IMR-90 (cell line): ENCODE measurements at regions not wholly inside any gene's neighbourhood (a gene's known extent, or its start where the extent isn't known, plus 50 kb on each side); places are given as distances from the start of the nearest gene placed in this dataset.

Experiments used
- ATAC-seq: fragments of 200-7000 bp; cut with Tn5 transposase; 2 replicates; pipeline ENCODE4 v1.9.1; 2020; ENCODE audit warnings: low read depth, mild to moderate bottlenecking, moderate library complexity
- BruUV-seq: library from RNA; stranded (reverse); fragments of 400-500 nt; replicated peaks from 2 replicates; lab custom pipeline; 2021; lab: Mats Ljungman, UMichigan
- CTCF ChIA-PET: fragments of 300-600 bp; formaldehyde crosslinking; extraction: SDS; loops from one replicate; lab custom pipeline; 2021; ENCODE audit warnings: antibody characterized with exemption; lab: Yijun Ruan, JAX
- POLR2A ChIA-PET: fragments of 300-600 bp; sonication (Branson Sonifier 250); formaldehyde crosslinking; loops from one replicate; lab custom pipeline; 2022; ENCODE audit warnings: antibody characterized with exemption; ENCODE audit not compliant: unreplicated experiment; lab: Charles Lee
- DNase-seq: peaks from one replicate; pipeline ENCODE4 v3.0.0; 2013
- H2AFZ ChIP-seq: replicated peaks from 2 replicates; pipeline ENCODE3; 2013; ENCODE audit warnings: low read length, mild to moderate bottlenecking; ENCODE audit not compliant: poor library complexity
- H2AK5ac ChIP-seq: 2 replicates; pipeline ENCODE4 v1.6.1; 2013; ENCODE audit warnings: low read depth, low read length, inconsistent platforms
- H2AK9ac ChIP-seq: replicated peaks from 2 replicates; pipeline ENCODE3; 2013; ENCODE audit warnings: mild to moderate bottlenecking, low read depth, low read length, moderate library complexity; ENCODE audit not compliant: poor library complexity
- H2BK120ac ChIP-seq: 2 replicates; pipeline ENCODE4 v1.6.1; 2013; ENCODE audit warnings: low read depth, low read length, inconsistent platforms
- H2BK15ac ChIP-seq: 3 replicates; pipeline ENCODE4 v1.6.1; 2013; ENCODE audit warnings: low read depth, low read length, inconsistent platforms
- H2BK20ac ChIP-seq: 2 replicates; pipeline ENCODE4 v1.6.1; 2013; ENCODE audit warnings: low read depth, mild to moderate bottlenecking, inconsistent platforms, low read length, moderate library complexity
- H2BK5ac ChIP-seq: 2 replicates; pipeline ENCODE4 v1.6.1; 2013; ENCODE audit warnings: mild to moderate bottlenecking, low read depth, low read length, inconsistent platforms; ENCODE audit not compliant: poor library complexity, severe bottlenecking
- H3K14ac ChIP-seq: replicated peaks from 2 replicates; pipeline ENCODE4 v1.6.1; 2013; ENCODE audit warnings: low read depth, low read length, inconsistent platforms
- H3K18ac ChIP-seq: 2 replicates; pipeline ENCODE4 v1.6.1; 2013; ENCODE audit warnings: low read depth, low read length, control low read depth
- H3K23ac ChIP-seq: 2 replicates; pipeline ENCODE4 v1.6.1; 2013; ENCODE audit warnings: low read depth, low read length, inconsistent platforms
- H3K27ac ChIP-seq: 2 replicates; pipeline ENCODE4 v1.5.1; 2013; ENCODE audit warnings: mild to moderate bottlenecking, control low read depth, low read length; ENCODE audit not compliant: insufficient read depth
- H3K27me3 ChIP-seq: 2 replicates; pipeline ENCODE4 v1.6.1; 2013; ENCODE audit warnings: low read length; ENCODE audit not compliant: control insufficient read depth, insufficient read depth
- H3K36me3 ChIP-seq: 2 replicates; pipeline ENCODE4 v1.6.1; 2013; ENCODE audit warnings: low read length, mixed read lengths; ENCODE audit not compliant: control insufficient read depth, insufficient read depth
- H3K4ac ChIP-seq: 2 replicates; pipeline ENCODE4 v1.6.1; 2013; ENCODE audit warnings: low read depth, low read length, inconsistent platforms
- H3K4me1 ChIP-seq: 2 replicates; pipeline ENCODE4 v1.6.1; 2013; ENCODE audit warnings: low read length, mixed read lengths; ENCODE audit not compliant: control insufficient read depth, insufficient read depth
- H3K4me2 ChIP-seq: 2 replicates; pipeline ENCODE4 v1.6.1; 2013; ENCODE audit warnings: low read depth, mild to moderate bottlenecking, control low read depth, low read length, moderate library complexity
- H3K4me3 ChIP-seq: 2 replicates; pipeline ENCODE4 v1.5.1; 2013; ENCODE audit warnings: low read depth, mild to moderate bottlenecking, control low read depth, low read length, moderate library complexity; ENCODE audit not compliant: insufficient read depth
- H3K56ac ChIP-seq: 2 replicates; pipeline ENCODE4 v1.6.1; 2013; ENCODE audit warnings: low read length, inconsistent platforms; ENCODE audit not compliant: insufficient read depth; ENCODE audit errors: extremely low read depth
- H3K79me1 ChIP-seq, 2 experiments: 2 replicates each; pipeline ENCODE4 v1.6.1; 2013; ENCODE audit warnings: low read length in 2 of 2, inconsistent platforms in 1 of 2, low read depth in 1 of 2
- H3K9ac ChIP-seq: 2 replicates; pipeline ENCODE4 v1.6.1; 2013; ENCODE audit warnings: low read depth, low read length, control low read depth
- H3K9me1 ChIP-seq: 2 replicates; pipeline ENCODE4 v1.6.1; 2013; ENCODE audit warnings: low read length, inconsistent platforms; ENCODE audit not compliant: insufficient read depth
- H3K9me3 ChIP-seq: 2 replicates; pipeline ENCODE4 v1.6.1; 2013; ENCODE audit warnings: low read length; ENCODE audit not compliant: control insufficient read depth, insufficient read depth
- H4K20me1 ChIP-seq: 2 replicates; pipeline ENCODE4 v1.6.1; 2013; ENCODE audit warnings: low read length, inconsistent platforms; ENCODE audit not compliant: insufficient read depth
- H4K5ac ChIP-seq: 2 replicates; pipeline ENCODE4 v1.6.1; 2013; ENCODE audit warnings: mild to moderate bottlenecking, low read depth, low read length, control low read depth
- H4K8ac ChIP-seq, 2 experiments: 2 replicates each; pipeline ENCODE4 v1.6.1; 2013; ENCODE audit warnings: low read depth in 2 of 2, low read length in 2 of 2, control low read depth in 1 of 2, inconsistent platforms in 1 of 2
- H4K91ac ChIP-seq: 2 replicates; pipeline ENCODE4 v1.6.1; 2013; ENCODE audit warnings: low read depth, low read length, inconsistent platforms; ENCODE audit not compliant: insufficient read depth
- CEBPB ChIP-seq: IDR thresholded peaks from 2 replicates; pipeline ENCODE4 v1.6.1; 2012; ENCODE audit warnings: low read depth, low read length, improper control_type of control experiment
- CTCF ChIP-seq: conservative IDR thresholded peaks from 2 replicates; pipeline ENCODE4 v1.5.1; 2012; ENCODE audit warnings: mild to moderate bottlenecking, low read depth, low read length, improper control_type of control experiment
- FOS ChIP-seq: fragments of 150-350 bp; IDR thresholded peaks from 2 replicates; pipeline ENCODE4 v1.6.1; 2016; ENCODE audit warnings: low read depth, low read length
- MAZ ChIP-seq: IDR thresholded peaks from 2 replicates; pipeline ENCODE4 v1.6.1; 2012; ENCODE audit warnings: low read depth, mild to moderate bottlenecking, low read length, improper control_type of control experiment, moderate library complexity, borderline replicate concordance
- MXI1 ChIP-seq: IDR thresholded peaks from 2 replicates; pipeline ENCODE4 v1.6.1; 2012; ENCODE audit warnings: low read depth, mild to moderate bottlenecking, low read length, moderate library complexity, borderline replicate concordance
- POLR2A ChIP-seq: IDR thresholded peaks from 2 replicates; pipeline ENCODE4 v1.6.1; 2012; ENCODE audit warnings: mild to moderate bottlenecking, low read depth, low read length
- RAD21 ChIP-seq: IDR thresholded peaks from 2 replicates; pipeline ENCODE4 v1.6.1; 2012; ENCODE audit warnings: low read length, improper control_type of control experiment
- RFX5 ChIP-seq: IDR thresholded peaks from 2 replicates; pipeline ENCODE4 v1.8.0; 2012; ENCODE audit warnings: low read depth, mild to moderate bottlenecking, low read length, moderate library complexity
- USF2 ChIP-seq: fragments of 150-350 bp; IDR thresholded peaks from 2 replicates; pipeline ENCODE4 v1.6.1; 2017; ENCODE audit warnings: mild to moderate bottlenecking, antibody characterized with exemption, low read length, low read depth
- WGBS, 2 experiments: methylation state at CpG; one replicate each; pipeline versions ENCODE4 v1.1.5 to v1.1.7; 2013; ENCODE audit warnings: missing lambda C conversion rate in 2 of 2; ENCODE audit not compliant: insufficient read length in 1 of 2; ENCODE audit errors: extremely low coverage in 2 of 2; 5-methylcytosine and 5-hydroxymethylcytosine counted together
- dilution Hi-C: fragments of 300-500 bp; cut with HindIII; formaldehyde crosslinking; loops from one replicate; pipeline ENCODE4 v1.14.3; 2018; ENCODE audit warnings: low sequenced_read_pairs; ENCODE audit not compliant: unreplicated experiment
- in situ Hi-C: fragments of 300-500 bp; cut with MboI; formaldehyde crosslinking; loops from 3 replicates; pipeline ENCODE4 v1.14.3; 2019; ENCODE audit warnings: low sequenced_read_pairs, inconsistent platforms, mixed read lengths
- intact Hi-C: fragments of 100-400 bp; cut with micrococcal nuclease; formaldehyde crosslinking; loops from 2 replicates; pipeline ENCODE4 v1.10.0; 2022

GRCh38 chr13:72555601-72556000 is 171.8 kb downstream of the MZT1 start:
- no peaks in the 10 kb centered on the region for H4K20me1 ChIP-seq
- H3K9ac ChIP-seq, result no peak overlapping the region
- no peak overlapping the region for H3K56ac ChIP-seq
- no peaks in the 10 kb centered on the region for H3K79me1 ChIP-seq
- no TSS peak for BruUV-seq
- H2BK15ac ChIP-seq, result no peak overlapping the region
- intact Hi-C loops, result no loop called here
- H4K5ac ChIP-seq, result no peak overlapping the region
- peaks cover 2% of the 10 kb centered on the region; the same call in 1 of the 2 replicates for H3K9me3 ChIP-seq
- no peak overlapping the region for H4K91ac ChIP-seq
- H2AFZ ChIP-seq, result no peak overlapping the region
- H3K27me3 ChIP-seq, result no peaks in the 10 kb centered on the region
- no peak for ATAC-seq
- no peaks in the 10 kb centered on the region for H3K36me3 ChIP-seq
- DNase-seq, result no peak
- no peak overlapping the region for H3K4me2 ChIP-seq
- dilution Hi-C loops, result no loop called here
- H2BK5ac ChIP-seq, result no peak overlapping the region
- no peak overlapping the region for H3K4ac ChIP-seq
- H3K14ac ChIP-seq, result no peak overlapping the region
- no peaks in the 10 kb centered on the region for H3K9me1 ChIP-seq
- TF ChIP-seq CEBPB, result peak; percentile 90
- TF ChIP-seq RAD21, result no peak
- TF ChIP-seq POLR2A, result no peak
- TF ChIP-seq FOS, result no peak
- no peak for TF ChIP-seq MAZ
- TF ChIP-seq CTCF, result no peak
- no peak for TF ChIP-seq USF2
- no peak for TF ChIP-seq MXI1
- no peak for TF ChIP-seq RFX5
- H4K8ac ChIP-seq, result no peak overlapping the region
- H3K23ac ChIP-seq, result no peak overlapping the region
- H3K4me1 ChIP-seq, result no peaks in the 10 kb centered on the region
- ChIA-PET POLR2A (no interaction called here), CTCF (no interaction called here)
- no peak overlapping the region for H3K18ac ChIP-seq
- H2AK5ac ChIP-seq, result no peak overlapping the region
- no peak overlapping the region for H3K27ac ChIP-seq
- no peak overlapping the region for H2AK9ac ChIP-seq
- H3K4me3 ChIP-seq, result no peak overlapping the region
- no CpG with 5 or more reads among the region's 3 CpGs for WGBS, 2 experiments
- no peak overlapping the region for H2BK120ac ChIP-seq
- in situ Hi-C loops, result loop anchor here (25.0 kb wide), 1 partner anchor 1243 kb away; no protein-coding TSS in a partner anchor
- H2BK20ac ChIP-seq, result no peak overlapping the region
